HepG2 (cell line): ENCODE measurements at regions not wholly inside any gene's neighbourhood (a gene's known extent, or its start where the extent isn't known, plus 50 kb on each side); places are given as distances from the start of the nearest gene placed in this dataset.

ENCODE experiments used
- BRD4 ChIP-seq: sonication (generic); formaldehyde crosslinking; IDR thresholded peaks from 2 replicates; pipeline ENCODE4 v1.4.0; 2020; ENCODE audit warnings: missing genetic modification reagents
- CREB3 ChIP-seq: sonication (generic); formaldehyde crosslinking; IDR thresholded peaks from 2 replicates; pipeline ENCODE4 v1.5.0; 2020; ENCODE audit warnings: missing genetic modification reagents
- DR1 ChIP-seq: sonication (generic); formaldehyde crosslinking; IDR thresholded peaks from 2 replicates; pipeline ENCODE4 v1.8.0; 2021; ENCODE audit warnings: mild to moderate bottlenecking, missing genetic modification reagents, inconsistent platforms
- GATAD1 ChIP-seq: IDR thresholded peaks from 2 replicates; pipeline ENCODE4 v1.6.1; 2016; ENCODE audit warnings: missing genetic modification reagents, missing compliant biosample characterization
- HCFC1 ChIP-seq: fragments of 150-350 bp; IDR thresholded peaks from 2 replicates; pipeline ENCODE4 v1.6.1; 2014; ENCODE audit warnings: low read depth, low read length
- HNRNPK ChIP-seq: fragments of 200-400 bp; formaldehyde crosslinking; IDR thresholded peaks from 2 replicates; pipeline ENCODE4 v1.6.1; 2018; ENCODE audit warnings: low read length, low read depth, moderate library complexity, mild to moderate bottlenecking; ENCODE audit not compliant: poor library complexity, severe bottlenecking
- NCOA1 ChIP-seq: sonication (generic); formaldehyde crosslinking; IDR thresholded peaks from 2 replicates; pipeline ENCODE4 v1.9.0; 2021; ENCODE audit warnings: missing genetic modification reagents
- NR0B2 ChIP-seq: sonication (generic); formaldehyde crosslinking; IDR thresholded peaks from 2 replicates; pipeline ENCODE4 v1.4.0; 2020; ENCODE audit warnings: mild to moderate bottlenecking, missing genetic modification reagents
- RNF219 ChIP-seq: sonication (generic); formaldehyde crosslinking; IDR thresholded peaks from 2 replicates; pipeline ENCODE4 v1.5.0; 2020; ENCODE audit warnings: mild to moderate bottlenecking, missing genetic modification reagents
- SKI ChIP-seq: fragments of 450-650 bp; IDR thresholded peaks from one replicate; pipeline ENCODE4 v1.6.1; 2018; ENCODE audit warnings: mild to moderate bottlenecking; ENCODE audit not compliant: partially characterized antibody
- SP140L ChIP-seq: sonication (generic); formaldehyde crosslinking; IDR thresholded peaks from 2 replicates; pipeline ENCODE4 v1.4.0; 2020; ENCODE audit warnings: missing genetic modification reagents, borderline replicate concordance
- TAF15 ChIP-seq: fragments of 200-400 bp; formaldehyde crosslinking; IDR thresholded peaks from one replicate; pipeline ENCODE4 v1.6.1; 2018; ENCODE audit warnings: mild to moderate bottlenecking, low read depth, low read length; ENCODE audit not compliant: poor library complexity, severe bottlenecking
- TCF7 ChIP-seq: sonication (generic); IDR thresholded peaks from 2 replicates; pipeline ENCODE4 v1.6.1; 2016; ENCODE audit warnings: antibody characterized with exemption, low read depth
- TEAD2 ChIP-seq: sonication (generic); formaldehyde crosslinking; IDR thresholded peaks from 2 replicates; pipeline ENCODE4 v1.9.0; 2021; ENCODE audit warnings: missing genetic modification reagents
- TGIF2 ChIP-seq: IDR thresholded peaks from 2 replicates; pipeline ENCODE4 v1.6.1; 2016; ENCODE audit warnings: control low read depth, missing compliant biosample characterization
- ZBTB1 ChIP-seq: sonication (generic); formaldehyde crosslinking; IDR thresholded peaks from 2 replicates; pipeline ENCODE4 v1.4.0; 2020; ENCODE audit warnings: missing genetic modification reagents, borderline replicate concordance
- ZBTB38 ChIP-seq: sonication (generic); formaldehyde crosslinking; IDR thresholded peaks from 2 replicates; pipeline ENCODE4 v1.5.1; 2020; ENCODE audit warnings: mild to moderate bottlenecking, missing genetic modification reagents
- ZFP36 ChIP-seq: fragments of 150-350 bp; IDR thresholded peaks from 2 replicates; pipeline ENCODE4 v1.6.1; 2018; ENCODE audit warnings: borderline replicate concordance, low read length, low read depth; ENCODE audit not compliant: partially characterized antibody
- ZHX1 ChIP-seq: sonication (generic); formaldehyde crosslinking; IDR thresholded peaks from 2 replicates; pipeline ENCODE4 v1.8.1; 2022; ENCODE audit warnings: low read depth, mild to moderate bottlenecking, missing genetic modification reagents
- ZKSCAN1 ChIP-seq: fragments of 150-350 bp; IDR thresholded peaks from 2 replicates; pipeline ENCODE4 v1.6.1; 2014; ENCODE audit warnings: low read length
- ZNF513 ChIP-seq: sonication (generic); formaldehyde crosslinking; conservative IDR thresholded peaks from 2 replicates; pipeline ENCODE4 v1.5.0; 2020; ENCODE audit warnings: missing genetic modification reagents
- ZNF558 ChIP-seq: sonication (generic); formaldehyde crosslinking; IDR thresholded peaks from 2 replicates; pipeline ENCODE4 v1.9.0; 2022; ENCODE audit warnings: mild to moderate bottlenecking, missing genetic modification reagents, borderline replicate concordance
- ZSCAN20 ChIP-seq: sonication (generic); formaldehyde crosslinking; IDR thresholded peaks from 2 replicates; pipeline ENCODE4 v1.4.0; 2020; ENCODE audit warnings: missing genetic modification reagents, mild to moderate bottlenecking, borderline replicate concordance

GRCh38 chrY:16101815-16102214 is 1577.5 kb downstream of the NLGN4Y start (continued):
- TF ChIP-seq CREB3 (CRISPR knock-in tag) (no peak), ZFP36 (no peak), TCF7 (peak; percentile 37; the same call in 1 of the 2 replicates), HNRNPK (no peak), SKI (no peak), RNF219 (no peak), TEAD2 (CRISPR knock-in tag) (no peak), TGIF2 (CRISPR knock-in tag) (no peak), ZSCAN20 (CRISPR knock-in tag) (no peak), ZNF513 (CRISPR knock-in tag) (no peak), ZHX1 (CRISPR knock-in tag) (no peak), ZKSCAN1 (0 out of 2 replicates have a peak, but pooled peaks have one; percentile 39), SP140L (CRISPR knock-in tag) (no peak), TAF15 (no peak), BRD4 (CRISPR knock-in tag) (no peak), ZBTB1 (CRISPR knock-in tag) (no peak), NCOA1 (CRISPR knock-in tag) (no peak), ZBTB38 (CRISPR knock-in tag) (no peak), ZNF558 (no peak), GATAD1 (CRISPR knock-in tag) (no peak), DR1 (CRISPR knock-in tag) (no peak), NR0B2 (CRISPR knock-in tag) (no peak), HCFC1 (no peak)
